Renal cortical epithelial cell (primary cell): ENCODE measurements at regions not wholly inside any gene's neighbourhood (a gene's known extent, or its start where the extent isn't known, plus 50 kb on each side); places are given as distances from the start of the nearest gene placed in this dataset.

ENCODE experiments used
- DNase-seq: peaks from one replicate; pipeline ENCODE4 v3.0.0-alpha.2; 2011; ENCODE audit warnings: low read depth

DNA sequence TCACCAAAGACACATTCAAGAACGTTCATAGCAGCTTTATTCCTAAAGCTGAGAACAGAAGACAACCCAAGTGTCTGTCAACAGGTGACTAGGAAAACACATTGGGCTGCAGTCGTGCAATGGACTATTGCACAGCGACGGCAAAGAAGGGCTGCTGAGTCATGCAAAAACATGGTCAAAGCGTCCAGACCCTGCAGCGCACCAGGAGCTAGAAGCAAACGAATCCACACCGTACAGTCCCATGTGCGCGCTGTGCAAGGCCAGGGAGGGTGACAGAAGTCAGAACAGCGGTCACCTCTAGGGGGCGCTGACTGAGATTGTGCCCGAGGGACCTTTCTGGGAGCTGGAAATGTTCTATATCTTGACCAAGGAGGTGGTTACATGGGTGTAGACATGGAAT lies 266.4 kb downstream of the MAF start:
- DNase-seq, result no peak

DNA sequence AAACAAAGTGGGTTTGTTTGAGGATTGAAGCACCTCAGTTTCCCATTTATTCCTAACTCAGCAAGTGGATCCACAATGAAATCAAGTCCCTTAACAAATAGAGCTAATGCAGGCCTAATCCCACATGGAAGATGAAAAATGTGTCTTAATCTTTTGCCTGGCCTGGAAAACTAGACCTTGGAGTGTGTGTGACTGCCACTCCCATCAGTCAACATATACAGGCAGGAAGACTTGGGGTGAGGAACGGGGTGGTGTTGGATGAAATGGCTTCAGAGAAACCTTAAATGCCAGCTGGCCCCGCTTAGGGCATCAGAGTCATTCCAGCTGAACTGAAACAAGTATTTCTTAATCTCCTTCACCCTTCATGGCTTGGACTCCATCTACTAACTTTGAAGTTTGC lies 269.5 kb downstream of the MAF start:
- no peak for DNase-seq

DNA sequence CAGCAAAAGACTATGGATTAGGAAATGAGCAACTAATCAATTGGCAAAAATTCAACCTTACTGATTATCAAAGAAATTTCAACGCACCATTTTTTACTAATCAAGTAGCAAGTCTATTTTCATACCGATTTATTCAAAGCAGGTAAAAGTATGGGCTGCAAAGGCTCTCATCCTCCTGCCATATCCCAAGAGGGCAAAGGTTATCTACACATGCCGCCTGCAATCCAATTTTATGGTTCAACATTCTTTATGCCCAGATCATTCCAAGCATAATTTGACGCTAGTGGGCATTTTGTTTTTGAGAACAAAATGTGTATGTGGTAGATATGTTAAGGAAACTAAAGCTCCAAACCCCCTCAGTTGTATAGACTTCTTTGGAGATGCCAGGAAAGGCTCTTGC lies 270.6 kb downstream of the MAF start:
- no peak for DNase-seq

DNA sequence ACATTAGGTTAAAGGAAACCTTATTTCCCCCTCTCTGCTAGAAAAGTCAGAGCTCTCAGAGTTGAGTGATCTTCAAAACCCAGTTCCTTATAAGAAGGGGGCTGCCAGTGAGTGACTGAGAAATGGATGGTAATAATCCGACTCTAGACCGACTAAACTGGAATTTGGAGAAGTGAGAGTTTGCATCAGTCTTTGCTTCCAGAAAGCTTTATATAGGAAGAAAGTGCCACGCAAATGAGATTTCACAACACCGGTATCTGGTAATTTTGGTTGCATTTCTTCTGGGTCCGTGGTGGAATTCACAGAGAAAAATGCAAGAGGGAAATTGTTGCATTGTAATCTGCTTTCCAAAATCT lies 271.4 kb downstream of the MAF start:
- no peak for DNase-seq

DNA sequence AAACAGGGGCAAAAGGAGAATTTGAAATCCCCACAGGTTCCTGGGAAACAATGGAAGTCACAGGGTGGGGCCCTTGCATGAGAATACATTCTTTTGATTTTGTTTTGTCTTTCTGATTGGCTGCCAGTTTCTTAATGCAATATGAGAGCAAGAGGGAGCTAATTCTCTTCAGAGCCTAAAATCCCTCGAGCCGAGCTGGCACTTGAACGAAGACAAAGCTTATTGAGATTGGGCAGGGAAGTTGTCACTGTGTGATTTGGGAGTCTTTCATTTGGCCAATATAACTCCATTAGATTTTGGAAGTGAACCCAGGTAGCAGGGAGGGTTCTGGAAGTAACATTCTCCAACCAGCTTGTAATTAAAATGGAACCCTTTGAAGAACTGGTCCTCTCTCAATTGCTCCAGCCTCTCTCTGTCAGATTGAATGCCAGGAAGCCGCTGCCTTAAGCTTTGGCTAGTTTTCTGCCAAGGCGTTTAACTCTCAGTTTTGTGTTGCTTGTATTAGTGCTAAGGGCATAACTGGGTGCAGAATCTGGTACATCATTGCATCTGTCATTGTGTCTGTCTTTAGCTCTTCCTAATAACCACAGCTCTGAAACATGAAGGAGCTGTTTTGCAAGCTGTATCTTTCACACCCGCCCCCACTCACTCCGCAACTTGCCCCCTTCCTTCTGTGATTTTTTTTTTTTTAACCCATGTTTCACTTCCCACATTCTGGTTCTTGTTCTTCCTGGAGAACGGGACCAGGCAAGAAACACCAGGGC lies 272.0 kb downstream of the MAF start:
- no peak for DNase-seq

DNA sequence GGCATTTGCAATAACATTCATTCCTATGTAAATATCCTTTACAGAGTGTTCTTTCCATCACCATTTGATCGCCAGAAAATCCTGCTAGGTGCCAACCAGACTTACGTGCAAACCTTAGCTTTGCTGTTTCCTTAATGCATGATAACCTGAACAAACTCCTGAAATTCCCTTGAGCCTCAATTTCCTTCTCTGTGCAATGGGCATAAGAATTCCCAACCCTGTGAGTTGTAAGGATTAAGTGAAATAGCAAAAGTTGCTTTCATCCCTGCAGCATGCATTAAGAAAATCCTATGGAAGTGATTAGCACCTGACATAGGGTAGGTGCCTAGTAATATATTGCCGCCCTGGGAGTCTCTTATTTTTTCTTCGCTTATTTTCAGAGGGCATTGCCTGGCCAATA lies 272.7 kb downstream of the MAF start:
- DNase-seq, result no peak

DNA sequence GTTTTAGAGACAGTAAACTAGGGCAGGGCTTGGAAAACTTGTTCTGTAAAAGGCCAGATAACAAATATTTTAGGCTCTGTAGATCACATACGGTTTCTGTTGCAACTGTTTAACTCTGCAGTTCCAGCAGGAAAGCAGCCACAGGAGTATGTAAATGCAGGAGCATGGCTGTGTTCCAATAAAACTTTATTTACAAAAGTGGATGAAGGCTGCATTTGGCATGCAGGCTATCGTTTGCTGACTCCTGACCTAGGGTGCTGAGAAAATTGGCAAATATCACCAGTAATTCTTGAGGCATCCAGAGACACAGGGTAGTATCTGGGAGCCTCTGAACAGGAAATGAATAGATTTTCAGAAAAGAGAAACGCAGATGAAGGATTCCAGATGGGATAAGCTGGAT lies 274.0 kb downstream of the MAF start:
- DNase-seq, result no peak

DNA sequence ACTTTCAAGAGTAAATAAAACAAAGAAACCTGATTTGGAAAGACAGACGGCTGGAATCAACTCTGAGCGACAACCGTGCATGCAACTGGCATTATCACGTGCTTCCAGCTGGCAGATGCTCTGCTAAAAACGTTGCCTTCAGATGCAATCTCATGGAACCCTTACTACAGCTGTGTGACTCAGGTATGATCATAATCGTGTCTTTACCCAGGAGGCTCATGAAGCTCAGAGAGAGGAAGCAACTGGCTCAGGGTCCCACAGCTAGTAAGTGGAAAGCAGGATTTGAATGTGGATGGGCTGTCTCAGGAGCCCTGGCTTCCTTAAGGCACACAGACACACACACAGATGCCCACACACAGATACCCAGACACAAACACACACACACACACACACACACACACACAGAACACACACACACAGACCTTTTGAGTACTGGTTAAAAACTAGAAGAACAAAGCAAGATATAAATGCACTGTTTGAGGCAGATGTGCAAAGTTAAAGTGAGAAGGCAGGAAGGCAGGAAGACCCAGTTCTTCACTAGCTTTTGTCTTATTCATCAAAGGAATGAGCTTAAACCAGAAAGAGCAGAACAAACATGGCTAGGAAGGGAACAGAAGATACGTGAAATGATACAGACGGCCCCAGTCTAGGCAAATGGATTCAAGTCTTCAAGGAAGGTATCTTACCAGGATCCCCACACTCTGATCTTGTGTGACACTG lies 275.2 kb downstream of the MAF start:
- no peak for DNase-seq

DNA sequence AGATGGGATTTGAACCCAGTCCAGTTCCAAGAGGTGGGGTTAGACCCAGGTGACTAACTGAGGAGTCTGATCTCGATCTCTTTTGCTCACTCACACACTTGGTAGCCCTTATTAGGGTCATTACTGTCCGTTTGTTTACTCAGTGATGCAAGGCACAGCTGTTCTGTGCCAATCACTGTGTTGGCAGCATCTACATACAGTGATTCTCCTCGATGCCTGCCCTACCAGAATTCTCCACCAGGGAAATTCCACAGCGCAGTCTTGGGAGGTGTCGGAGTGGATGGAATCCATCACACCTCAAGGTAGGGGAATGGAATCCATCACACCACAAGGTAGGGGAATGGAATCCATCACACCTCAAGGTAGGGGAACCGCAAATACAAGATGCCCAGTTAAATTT lies 279.6 kb downstream of the MAF start:
- no peak for DNase-seq

DNA sequence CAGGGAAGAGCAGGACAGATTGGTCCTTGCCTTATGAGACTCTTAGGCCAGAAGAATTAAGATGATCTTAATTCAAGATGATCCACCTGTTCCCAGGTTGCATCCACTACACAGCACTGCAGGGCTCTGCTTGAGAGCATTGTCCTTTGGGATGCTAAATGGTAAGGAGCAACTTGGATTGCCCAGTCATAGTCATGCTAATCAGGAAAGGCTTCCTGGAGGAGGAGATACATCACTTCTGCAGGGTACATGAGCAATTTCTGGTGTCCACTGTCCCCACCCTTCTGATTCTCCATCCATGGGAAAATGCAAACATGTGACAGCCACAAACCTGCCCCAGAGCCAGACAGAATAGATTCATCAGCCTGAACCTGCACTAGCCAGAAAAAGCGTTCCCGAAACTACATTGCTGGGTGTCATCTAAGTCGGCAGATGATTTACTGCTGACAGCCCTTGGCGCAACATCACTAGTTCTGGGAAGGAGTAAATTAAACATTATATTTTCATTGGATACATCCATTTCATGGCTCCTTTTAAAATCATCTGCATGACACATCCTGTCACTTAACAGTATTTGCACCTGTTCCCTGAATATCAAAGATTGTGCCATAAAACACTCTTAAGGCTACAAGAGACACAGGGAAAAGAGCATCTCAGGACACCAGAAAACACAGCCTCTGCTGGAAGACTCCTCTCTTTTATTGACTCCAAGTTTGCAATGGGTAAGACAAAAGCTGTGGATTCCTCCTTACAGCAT lies 282.2 kb downstream of the MAF start:
- DNase-seq, result no peak

DNA sequence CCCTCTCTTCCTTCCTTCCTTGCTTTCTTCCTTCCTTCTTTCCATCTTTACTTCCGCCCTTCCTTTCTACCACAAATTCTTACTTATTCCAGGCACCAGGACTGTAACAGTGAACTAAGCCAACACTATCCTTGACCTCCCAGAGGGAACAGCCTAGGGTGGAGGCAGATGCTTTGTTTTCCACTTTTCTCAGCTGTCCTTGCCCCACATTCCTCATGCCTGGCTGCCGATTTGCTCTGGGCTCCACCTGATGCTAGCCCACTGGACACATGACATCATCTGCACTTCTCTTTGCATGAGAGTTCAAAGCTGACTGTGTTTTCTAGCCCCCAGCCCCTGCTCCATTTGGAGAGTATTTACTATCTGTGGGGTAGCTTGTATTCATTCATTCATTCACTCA lies 283.0 kb downstream of the MAF start:
- DNase-seq, result no peak

DNA sequence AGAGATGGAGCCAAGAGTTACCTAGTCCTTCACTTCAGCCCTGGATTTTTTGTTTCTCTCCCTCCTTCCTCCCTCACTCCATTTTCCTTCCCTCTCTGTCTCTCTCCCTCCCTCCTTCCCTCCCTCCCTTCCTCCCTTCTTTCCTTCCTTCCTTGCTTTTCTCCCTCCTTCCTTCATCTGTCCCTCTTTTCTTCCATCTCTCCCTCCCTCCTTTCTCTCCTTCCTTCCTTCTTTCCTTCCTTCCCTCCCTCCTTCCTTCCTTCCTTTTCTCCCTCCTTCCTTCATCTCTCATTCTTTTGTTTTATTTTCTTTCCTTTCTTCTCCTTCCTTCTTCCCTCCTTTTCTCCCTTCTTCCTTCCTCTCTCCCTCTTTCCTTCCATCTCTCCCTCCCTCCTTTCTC lies 283.5 kb downstream of the MAF start:
- DNase-seq, result no peak

DNA sequence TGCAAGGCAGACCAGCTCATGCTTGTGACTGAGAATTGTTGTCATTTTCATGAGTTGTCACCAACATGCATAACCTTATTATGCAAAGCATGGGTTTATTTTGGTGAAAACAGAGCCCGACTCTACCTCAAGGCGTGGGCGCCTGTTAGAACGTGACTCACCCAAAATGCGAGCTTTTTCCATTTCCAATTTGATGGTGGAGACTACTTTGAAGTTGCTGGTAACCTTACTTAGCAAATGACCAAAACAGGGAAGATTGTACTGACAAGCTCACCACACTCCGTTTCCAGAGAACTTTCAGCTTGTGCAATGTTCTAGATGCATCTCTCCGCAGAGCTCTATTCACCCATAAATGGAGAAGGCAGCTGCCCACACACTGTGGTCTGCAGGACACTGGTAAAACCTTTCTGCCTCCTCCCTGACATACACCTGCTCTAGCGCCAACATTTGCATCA lies 284.5 kb downstream of the MAF start:
- DNase-seq, result no peak

DNA sequence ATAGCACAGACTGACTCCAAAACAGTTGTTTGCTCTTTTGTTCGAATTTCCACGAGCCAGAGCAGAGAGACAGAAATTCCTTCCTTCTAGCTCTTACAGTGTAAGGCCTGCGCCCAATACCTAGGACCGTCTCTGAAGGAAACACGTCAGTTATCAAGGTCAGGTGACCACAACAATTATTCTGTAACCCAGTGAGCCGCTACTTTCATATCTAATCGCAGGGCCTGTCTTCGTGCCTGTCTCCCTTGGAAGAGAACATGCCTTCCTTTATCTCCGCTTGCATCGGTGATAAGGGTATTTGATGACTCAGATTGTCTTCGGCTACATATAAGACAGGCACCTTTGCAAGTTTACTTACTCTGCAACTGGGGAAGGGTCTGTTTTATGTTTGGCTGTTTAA lies 288.0 kb downstream of the MAF start:
- no peak for DNase-seq

DNA sequence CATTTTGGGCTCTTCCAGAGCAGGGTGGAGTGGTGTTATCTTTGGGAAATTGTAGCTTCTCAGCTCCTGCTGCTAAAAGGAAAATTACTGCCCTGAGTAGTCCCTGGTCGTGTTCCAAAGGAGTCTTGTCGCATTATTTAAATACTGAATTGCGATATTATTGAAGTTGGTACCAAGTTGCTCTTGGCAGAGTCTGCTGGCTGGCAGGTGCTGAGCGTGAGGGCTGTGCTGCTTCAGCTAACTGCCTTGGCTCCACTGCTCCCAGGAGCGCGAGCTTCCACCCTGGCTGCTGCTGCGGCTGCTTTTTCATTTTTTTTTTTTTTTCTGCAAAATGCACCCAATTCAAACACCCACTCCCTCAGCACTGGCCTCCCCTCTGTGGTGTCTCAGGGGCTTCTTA lies 289.8 kb downstream of the MAF start:
- DNase-seq, result no peak

DNA sequence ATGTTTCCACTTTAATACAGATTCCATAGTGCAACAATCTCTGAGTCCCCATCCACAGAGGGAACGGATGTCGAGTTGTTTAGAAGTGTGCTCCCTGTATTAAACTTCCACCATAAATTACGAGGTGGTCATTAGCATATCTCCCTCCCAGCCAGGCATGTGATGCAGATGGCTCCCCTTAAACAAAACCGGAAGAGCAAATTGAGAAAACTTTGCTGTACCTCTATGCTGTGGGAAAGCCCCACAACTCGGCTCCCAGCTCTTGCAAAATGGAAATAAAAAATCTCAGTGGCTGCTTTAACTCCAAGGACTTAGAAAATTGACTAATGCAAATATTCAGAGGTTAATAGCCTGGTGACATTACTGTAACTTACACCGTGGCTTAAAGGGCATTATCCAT lies 290.9 kb downstream of the MAF start:
- DNase-seq, result no peak

DNA sequence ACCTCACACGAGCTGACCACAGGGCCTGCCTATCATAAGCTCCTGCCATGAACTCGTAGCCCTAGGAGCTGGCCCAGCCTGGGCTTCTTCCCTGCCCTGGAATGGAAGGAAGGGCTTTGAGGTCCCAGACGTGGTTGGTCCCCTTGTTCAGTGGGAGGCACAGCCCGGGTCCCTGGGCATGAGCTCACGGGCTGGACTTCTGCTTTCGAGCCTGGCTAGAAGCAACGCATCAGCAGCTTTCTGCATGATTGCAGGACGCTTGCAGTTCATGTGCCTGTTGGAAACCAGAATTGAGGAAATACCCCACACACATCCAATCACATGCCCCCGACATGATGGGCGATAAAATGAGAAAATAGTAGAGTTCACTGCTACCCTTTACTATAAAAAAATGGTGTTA lies 293.3 kb downstream of the MAF start:
- DNase-seq, result no peak

DNA sequence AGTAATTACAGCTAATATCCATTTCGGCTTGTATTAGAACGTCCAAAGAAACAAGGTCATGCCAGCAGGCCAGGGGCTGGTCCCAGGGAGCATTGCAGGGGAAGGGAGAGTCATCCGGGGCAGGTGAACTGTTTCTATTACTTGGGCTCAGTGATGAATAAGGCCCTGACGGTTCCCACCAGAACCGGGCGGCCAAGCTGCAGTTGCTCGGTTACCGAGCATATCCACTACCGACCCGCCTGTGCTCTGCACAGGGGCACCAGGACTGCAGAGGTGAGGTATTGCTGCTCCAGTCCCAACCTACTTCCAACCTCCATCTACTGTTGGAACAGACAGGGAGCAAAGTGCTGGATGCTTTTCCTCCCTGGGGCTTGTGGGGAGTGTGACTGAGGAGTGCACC lies 295.5 kb downstream of the MAF start:
- DNase-seq, result no peak

DNA sequence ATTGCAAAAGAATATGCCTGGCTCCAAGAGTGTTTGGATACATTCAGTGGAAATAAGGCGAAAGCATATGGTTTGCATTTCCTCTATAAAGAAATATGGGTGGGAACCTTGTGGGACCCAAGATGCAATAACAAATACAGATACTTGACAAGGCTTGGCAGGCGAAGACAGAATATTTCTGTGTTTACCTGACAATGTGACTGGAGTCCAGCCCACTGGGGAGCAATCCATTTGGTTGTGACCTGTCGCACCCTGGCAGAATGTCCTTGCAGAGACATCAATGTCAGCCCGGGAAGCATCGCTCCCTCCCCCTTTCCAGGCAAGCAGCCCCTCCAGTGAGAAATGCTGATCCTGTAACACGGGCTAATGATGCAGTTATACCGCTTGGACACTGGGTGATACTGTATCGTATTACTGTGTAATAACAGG lies 296.6 kb downstream of the MAF start:
- no peak for DNase-seq

DNA sequence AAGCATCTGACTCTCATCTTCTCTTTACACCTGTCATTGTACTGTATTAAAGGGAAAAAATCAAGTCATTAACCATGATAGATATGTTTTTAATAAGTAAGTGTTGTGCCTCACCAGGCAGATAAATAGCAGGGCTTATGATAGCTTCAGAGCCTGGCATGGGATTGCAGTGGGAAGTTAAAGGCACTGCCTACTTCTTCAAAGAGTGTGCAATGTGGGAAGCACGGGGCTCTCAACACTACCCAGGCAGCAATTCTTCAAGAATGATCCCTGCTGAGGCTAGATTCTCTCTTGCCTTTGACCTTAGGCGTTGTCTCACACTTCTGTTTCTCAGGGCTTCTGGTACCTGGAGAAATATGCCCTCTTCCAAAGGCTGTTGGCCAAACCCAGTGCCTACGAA lies 297.3 kb downstream of the MAF start:
- DNase-seq, result no peak

DNA sequence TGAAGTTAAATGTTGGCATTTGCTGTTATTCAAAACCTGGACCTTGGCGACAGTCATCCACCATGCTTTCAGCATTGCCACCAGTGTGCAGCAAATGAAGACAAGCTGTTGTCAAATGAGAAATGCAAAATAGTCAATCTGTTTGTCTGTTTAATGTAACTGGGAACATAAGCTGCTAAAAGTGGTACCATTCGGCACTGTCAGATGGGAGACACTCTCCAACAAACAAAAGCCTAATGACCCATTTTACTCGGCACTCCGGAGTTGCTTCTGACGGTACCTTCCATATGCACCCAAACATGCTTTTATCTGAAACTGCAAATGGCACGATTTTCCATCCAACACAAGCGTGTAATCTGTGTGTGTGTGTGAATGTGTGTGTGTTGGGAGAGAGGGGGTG lies 297.8 kb downstream of the MAF start:
- no peak for DNase-seq

DNA sequence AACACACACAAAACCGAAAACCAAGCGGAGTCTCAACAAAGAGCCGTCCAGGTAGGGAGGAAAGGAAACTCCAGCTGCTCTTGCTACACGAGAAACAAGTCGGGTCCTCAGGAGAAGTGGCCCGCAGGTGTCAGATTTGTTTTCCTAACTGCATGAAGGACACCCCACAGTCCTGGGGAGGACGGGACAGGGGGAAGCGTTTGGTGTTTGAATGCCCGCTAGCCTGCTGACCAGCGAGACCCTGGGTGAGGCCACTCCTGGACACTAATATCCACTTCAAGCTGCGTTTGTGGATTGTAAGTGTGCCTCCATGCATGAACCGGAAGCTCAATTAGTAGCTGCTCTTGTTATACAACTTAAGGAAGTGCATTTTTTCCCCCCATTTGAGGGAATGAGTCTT lies 299.5 kb downstream of the MAF start:
- DNase-seq, result no peak
